ENCODE measurements at regions not wholly inside any gene's neighbourhood (a gene's known extent, or its start where the extent isn't known, plus 50 kb on each side); places are given as distances from the start of the nearest gene placed in this dataset.

- TF ChIP-seq, protein P1, sequence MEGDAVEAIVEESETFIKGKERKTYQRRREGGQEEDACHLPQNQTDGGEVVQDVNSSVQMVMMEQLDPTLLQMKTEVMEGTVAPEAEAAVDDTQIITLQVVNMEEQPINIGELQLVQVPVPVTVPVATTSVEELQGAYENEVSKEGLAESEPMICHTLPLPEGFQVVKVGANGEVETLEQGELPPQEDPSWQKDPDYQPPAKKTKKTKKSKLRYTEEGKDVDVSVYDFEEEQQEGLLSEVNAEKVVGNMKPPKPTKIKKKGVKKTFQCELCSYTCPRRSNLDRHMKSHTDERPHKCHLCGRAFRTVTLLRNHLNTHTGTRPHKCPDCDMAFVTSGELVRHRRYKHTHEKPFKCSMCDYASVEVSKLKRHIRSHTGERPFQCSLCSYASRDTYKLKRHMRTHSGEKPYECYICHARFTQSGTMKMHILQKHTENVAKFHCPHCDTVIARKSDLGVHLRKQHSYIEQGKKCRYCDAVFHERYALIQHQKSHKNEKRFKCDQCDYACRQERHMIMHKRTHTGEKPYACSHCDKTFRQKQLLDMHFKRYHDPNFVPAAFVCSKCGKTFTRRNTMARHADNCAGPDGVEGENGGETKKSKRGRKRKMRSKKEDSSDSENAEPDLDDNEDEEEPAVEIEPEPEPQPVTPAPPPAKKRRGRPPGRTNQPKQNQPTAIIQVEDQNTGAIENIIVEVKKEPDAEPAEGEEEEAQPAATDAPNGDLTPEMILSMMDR (conservative IDR thresholded peaks at IDR 0.05; ENCODE audit: low read depth in 2 of 2): peak; percentile 66 to 85
These were observed 54.0 kb downstream of the OLFML3 start (continued) for GRCh38 chr1:114033216-114033706.

GRCh38 chr1:114033961-114034360, 54.7 kb downstream of the OLFML3 start:
- Histone ChIP-seq H3K9me2 (ENCODE audit: insufficient read depth) (no peaks in the 10 kb centered on the region; the same call in 1 of the 2 replicates), H3K27ac (ENCODE audit: low read depth) (peak overlapping the region; percentile 98), H3K4me3 (peak overlapping the region; percentile 51), H3K36me3 (ENCODE audit: insufficient read depth) (no peaks in the 10 kb centered on the region), H2AFZ (no peak overlapping the region), H4K20me1 (replicated peaks; ENCODE audit: insufficient read depth) (no peaks in the 10 kb centered on the region), H3K4me1 (ENCODE audit: insufficient read depth) (peaks cover 47% of the 10 kb centered on the region), H3K27me3 (ENCODE audit: insufficient read depth) (no peaks in the 10 kb centered on the region), H3F3A (replicated peaks; ENCODE audit: low read depth) (peaks cover 9% of the 10 kb centered on the region), H3K4me2 (peak overlapping the region; percentile 75), H3K79me2 (replicated peaks; ENCODE audit: insufficient read depth) (peaks cover 5% of the 10 kb centered on the region; the same call in 1 of the 2 replicates)
- Mint-ChIP-seq H3K4me1 (peaks cover 33% of the 10 kb centered on the region), H3K27ac (no peak overlapping the region), H3K9me3 (no peaks in the 10 kb centered on the region), H3K27me3 (ENCODE audit: insufficient read depth, low read depth, poor library complexity) (peaks cover 4% of the 10 kb centered on the region), H3K4me3 (no peak overlapping the region), H3K36me3 (ENCODE audit: low read depth) (no peaks in the 10 kb centered on the region; the same call in 2 of the 3 replicates)
- ATAC-seq: peak; percentile 8
- TF ChIP-seq NANOG (IDR thresholded peaks at IDR 0.05; ENCODE audit: borderline replicate concordance) (0 out of 2 replicates have a peak, but pooled peaks have one; percentile 9), POLR2AphosphoS5 (IDR thresholded peaks at IDR 0.05; ENCODE audit: low read depth) (no peak), JUNB (IDR thresholded peaks at IDR 0.05; ENCODE audit: unreplicated experiment) (no peak), EZH2phosphoT487 (IDR thresholded peaks at IDR 0.05; ENCODE audit: unreplicated experiment) (no peak)
- TF ChIP-seq, protein P1 (conservative IDR thresholded peaks at IDR 0.05; ENCODE audit: low read depth in 2 of 2): no peak
- TF ChIP-seq, protein P2, sequence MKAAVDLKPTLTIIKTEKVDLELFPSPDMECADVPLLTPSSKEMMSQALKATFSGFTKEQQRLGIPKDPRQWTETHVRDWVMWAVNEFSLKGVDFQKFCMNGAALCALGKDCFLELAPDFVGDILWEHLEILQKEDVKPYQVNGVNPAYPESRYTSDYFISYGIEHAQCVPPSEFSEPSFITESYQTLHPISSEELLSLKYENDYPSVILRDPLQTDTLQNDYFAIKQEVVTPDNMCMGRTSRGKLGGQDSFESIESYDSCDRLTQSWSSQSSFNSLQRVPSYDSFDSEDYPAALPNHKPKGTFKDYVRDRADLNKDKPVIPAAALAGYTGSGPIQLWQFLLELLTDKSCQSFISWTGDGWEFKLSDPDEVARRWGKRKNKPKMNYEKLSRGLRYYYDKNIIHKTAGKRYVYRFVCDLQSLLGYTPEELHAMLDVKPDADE (IDR thresholded peaks at IDR 0.05): no peak
- TF ChIP-seq, protein P3, sequence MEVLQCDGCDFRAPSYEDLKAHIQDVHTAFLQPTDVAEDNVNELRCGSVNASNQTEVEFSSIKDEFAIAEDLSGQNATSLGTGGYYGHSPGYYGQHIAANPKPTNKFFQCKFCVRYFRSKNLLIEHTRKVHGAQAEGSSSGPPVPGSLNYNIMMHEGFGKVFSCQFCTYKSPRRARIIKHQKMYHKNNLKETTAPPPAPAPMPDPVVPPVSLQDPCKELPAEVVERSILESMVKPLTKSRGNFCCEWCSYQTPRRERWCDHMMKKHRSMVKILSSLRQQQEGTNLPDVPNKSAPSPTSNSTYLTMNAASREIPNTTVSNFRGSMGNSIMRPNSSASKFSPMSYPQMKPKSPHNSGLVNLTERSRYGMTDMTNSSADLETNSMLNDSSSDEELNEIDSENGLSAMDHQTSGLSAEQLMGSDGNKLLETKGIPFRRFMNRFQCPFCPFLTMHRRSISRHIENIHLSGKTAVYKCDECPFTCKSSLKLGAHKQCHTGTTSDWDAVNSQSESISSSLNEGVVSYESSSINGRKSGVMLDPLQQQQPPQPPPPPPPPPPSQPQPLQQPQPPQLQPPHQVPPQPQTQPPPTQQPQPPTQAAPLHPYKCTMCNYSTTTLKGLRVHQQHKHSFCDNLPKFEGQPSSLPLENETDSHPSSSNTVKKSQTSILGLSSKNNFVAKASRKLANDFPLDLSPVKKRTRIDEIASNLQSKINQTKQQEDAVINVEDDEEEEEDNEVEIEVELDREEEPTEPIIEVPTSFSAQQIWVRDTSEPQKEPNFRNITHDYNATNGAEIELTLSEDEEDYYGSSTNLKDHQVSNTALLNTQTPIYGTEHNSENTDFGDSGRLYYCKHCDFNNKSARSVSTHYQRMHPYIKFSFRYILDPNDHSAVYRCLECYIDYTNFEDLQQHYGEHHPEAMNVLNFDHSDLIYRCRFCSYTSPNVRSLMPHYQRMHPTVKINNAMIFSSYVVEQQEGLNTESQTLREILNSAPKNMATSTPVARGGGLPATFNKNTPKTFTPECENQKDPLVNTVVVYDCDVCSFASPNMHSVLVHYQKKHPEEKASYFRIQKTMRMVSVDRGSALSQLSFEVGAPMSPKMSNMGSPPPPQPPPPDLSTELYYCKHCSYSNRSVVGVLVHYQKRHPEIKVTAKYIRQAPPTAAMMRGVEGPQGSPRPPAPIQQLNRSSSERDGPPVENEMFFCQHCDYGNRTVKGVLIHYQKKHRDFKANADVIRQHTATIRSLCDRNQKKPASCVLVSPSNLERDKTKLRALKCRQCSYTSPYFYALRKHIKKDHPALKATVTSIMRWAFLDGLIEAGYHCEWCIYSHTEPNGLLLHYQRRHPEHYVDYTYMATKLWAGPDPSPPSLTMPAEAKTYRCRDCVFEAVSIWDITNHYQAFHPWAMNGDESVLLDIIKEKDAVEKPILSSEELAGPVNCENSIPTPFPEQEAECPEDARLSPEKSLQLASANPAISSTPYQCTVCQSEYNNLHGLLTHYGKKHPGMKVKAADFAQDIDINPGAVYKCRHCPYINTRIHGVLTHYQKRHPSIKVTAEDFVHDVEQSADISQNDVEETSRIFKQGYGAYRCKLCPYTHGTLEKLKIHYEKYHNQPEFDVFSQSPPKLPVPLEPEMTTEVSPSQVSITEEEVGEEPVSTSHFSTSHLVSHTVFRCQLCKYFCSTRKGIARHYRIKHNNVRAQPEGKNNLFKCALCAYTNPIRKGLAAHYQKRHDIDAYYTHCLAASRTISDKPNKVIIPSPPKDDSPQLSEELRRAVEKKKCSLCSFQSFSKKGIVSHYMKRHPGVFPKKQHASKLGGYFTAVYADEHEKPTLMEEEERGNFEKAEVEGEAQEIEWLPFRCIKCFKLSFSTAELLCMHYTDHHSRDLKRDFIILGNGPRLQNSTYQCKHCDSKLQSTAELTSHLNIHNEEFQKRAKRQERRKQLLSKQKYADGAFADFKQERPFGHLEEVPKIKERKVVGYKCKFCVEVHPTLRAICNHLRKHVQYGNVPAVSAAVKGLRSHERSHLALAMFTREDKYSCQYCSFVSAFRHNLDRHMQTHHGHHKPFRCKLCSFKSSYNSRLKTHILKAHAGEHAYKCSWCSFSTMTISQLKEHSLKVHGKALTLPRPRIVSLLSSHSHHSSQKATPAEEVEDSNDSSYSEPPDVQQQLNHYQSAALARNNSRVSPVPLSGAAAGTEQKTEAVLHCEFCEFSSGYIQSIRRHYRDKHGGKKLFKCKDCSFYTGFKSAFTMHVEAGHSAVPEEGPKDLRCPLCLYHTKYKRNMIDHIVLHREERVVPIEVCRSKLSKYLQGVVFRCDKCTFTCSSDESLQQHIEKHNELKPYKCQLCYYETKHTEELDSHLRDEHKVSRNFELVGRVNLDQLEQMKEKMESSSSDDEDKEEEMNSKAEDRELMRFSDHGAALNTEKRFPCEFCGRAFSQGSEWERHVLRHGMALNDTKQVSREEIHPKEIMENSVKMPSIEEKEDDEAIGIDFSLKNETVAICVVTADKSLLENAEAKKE (CRISPR knock-in tag; IDR thresholded peaks at IDR 0.05): no peak
- peak; percentile 31 for DNase-seq (ENCODE audit: low spot score)
